HG03039 (cell line): ENCODE measurements at regions not wholly inside any gene's neighbourhood (a gene's known extent, or its start where the extent isn't known, plus 50 kb on each side); places are given as distances from the start of the nearest gene placed in this dataset.
A peak's percentile ranks its signal among the peaks of the same experiment; 100 is the strongest.

Source experiments
- ATAC-seq: cut with Tn5 transposase; IDR thresholded peaks from one replicate; pipeline ENCODE4 v1.9.1; 2021; ENCODE audit warnings: mild to moderate bottlenecking, moderate library complexity; ENCODE audit not compliant: unreplicated experiment

DNA sequence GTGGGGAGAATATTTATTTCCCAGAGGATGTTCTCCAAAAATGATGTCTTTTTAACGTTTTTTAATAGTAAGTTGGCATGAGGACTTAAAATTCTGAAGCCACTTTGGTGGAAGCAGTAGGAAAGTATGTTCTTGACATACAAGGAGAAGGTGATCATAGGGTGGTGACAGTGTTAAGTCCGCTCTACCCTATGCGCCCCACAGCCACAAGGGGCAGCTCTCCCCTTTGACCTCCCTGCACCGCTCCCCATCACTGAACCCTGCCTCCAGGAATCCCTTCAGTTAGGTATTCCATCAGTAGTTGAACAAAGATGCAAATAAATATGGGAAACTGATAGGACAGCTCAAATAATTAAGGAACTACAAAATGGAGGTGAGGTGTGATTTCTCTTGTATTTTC lies 111.4 kb downstream of the PLEKHG1 start:
- ATAC-seq, result no peak

DNA sequence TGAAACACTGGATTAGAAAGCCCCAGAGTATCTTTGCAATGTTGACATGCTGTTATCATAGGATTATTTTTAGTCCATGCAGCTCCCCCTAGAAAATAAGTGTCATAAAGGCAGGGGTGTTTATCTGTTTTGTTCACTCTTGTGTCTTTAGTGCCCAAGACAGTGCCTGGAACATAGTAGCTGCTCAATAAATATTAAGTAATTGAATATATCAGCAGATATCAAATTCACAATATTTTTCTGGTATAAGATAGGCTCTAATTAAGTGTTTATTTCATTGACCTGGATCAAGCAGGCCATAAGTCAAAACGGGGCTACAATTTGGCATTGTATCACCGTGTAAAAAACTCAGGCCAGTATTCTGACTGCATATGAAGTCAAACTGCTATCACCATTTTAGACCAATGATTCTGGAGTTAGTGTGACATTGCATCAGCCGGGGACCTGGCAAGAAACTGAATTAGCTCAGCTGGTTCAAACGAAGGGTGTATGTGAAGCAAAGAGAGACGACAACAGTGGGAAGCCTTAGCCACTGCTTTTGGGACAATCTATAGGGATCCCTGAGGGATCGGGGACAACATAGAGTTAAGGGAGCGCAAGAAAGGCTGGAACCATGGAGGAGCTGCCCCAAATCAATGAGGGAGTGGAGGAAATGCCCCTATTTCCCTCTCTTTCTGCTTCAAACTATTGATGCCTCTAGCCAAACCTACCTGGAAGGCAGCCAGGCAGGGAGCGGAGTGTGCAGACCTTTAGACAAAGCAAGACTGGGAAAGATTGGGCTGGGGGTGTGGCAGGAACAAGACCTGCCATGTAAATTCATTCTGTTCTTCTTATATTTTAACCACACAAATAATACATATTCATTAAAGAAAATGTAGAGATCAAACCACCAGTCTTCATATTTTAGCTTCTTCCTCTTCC lies 112.2 kb downstream of the PLEKHG1 start:
- ATAC-seq, result no peak

DNA sequence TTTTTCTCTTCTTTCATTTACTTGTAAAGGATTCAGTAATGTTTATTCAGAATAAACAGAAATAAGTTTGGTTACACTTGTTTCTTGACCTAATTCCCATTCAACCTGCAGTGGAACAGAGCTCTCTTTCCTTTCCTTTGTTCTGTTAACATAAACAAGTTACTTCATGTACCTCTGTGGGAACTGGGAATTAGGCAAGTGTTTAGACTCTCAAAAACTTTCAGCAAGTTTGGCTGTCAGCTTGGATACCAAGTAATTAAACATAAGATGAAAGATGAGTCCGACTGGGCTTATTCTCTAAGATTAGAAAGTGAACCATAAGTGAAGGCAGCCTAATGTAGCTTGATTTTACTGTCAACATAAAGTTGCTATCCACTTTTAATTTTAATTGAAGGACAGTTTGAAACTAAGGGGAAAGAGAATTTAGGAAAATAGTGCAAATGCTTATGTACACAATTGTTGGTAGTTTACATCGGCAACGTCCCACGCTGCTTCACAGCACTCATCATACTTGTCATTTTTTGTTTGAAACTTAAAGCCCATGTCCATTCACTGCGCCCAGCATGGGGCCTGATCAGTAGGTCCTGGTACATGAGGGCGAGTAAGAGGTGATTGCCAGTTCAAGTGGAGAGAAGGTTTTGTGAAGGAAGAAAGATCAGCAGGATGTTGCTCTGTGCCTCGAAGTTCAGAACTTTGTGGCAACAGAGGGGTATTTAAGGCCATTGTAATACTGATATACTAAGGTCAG lies 113.0 kb downstream of the PLEKHG1 start:
- no peak for ATAC-seq

DNA sequence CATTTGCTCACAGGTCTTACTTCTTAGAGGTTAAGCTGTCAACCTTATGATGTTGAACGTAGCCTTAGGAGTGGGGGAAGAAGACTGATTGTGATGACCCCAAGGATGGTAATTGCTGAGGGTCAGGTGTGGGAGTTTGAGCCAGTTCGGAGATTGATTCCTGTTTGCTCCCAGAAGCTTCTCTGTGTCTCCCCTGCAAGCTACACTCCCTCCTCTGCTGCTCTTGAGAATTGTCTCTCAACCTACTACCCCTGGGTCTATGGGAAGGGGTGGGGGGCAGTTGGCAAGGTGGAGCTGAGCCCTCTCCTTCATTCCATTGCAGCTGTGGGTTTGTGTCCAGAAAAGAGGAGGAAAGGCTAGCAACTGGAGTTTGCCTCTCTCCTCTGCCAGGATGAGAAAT lies 113.8 kb downstream of the PLEKHG1 start:
- no peak for ATAC-seq

DNA sequence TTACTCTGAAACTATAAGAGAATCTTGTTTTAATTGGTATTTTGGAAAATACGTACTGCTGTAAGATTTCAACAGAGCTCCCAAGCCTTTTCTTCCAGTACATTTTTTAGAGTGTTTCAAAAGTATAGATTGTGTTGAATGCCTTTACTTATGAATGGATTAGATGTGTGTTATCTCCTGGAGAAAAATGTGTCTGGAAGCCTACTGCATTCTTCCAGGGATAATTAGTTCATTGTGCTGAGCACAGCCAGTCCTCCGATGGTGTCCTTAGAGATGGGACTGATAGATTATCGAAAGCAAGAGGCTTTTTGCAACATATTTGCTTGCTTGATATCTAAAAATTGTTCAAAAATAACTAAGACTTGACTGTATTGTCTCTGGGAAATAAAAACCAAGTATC lies 114.2 kb downstream of the PLEKHG1 start:
- ATAC-seq, result no peak

DNA sequence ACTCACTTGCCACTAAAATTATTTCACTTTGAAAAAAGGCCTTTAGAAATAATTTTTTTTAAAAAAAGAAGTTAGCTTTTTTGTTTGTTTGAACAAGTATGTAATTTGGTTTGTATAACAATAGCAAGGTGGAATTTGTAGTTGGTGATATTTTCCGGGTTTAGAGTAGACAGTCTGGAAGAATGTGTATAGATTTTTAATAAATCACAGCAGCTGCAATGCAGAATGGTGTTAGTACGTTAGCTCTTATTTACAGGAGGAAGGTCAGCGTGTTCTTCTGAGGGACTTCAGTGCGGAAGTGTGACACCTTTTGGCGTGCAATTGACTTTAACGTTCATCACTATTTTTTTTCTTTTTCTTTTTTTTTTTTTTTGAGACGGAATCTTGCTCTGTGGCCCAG lies 115.4 kb downstream of the PLEKHG1 start:
- ATAC-seq, result no peak

DNA sequence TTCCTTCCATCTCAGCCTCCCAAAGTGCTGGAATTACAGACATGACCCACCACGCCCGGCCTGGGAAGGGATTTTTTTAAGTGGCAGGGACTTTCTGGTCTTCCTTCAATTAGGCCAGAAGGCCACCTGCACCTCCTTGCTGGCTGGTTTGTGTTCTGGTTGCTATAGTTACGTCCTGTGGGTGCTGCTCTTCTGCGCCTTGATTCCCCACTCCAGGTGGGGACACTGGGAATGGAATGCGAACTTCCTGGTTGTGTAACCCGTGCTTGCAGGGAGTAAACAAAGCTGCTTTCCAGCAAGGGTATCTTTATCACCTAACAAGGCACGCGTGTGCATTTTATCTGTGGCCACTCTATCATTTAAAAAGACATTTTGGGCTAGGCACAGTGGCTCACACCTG lies 117.7 kb downstream of the PLEKHG1 start:
- ATAC-seq, result no peak

DNA sequence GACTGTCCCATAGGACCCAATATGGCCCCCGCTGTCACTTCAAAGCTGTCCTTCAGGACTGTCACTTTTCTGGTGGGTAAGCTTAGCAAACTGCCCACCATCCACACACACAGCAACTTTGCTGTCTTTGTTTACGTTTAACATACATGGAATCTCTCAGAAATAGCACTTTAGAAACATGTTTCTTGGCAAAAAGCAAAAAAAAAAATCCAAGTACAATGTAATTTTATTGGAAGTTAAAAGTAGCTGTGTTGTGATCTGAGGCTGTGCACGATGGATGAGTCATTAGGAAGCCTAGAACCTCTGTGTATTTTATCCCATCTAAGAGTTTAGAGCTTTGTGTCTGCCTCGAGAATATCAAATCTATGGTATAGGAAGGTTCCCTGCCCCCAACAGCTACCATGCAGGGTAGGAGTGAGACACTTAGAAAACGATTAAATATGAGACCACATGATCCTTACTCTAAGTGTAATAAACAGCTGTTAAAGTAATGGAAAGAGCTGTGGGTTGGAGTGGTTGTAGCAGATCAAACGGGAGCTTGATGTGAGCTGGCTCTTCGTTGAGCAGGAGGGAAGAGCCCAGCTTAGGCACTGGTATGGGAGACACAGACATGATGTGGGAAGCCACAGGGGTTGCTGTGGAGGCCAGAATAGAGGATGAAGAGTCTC lies 119.5 kb downstream of the PLEKHG1 start:
- ATAC-seq, result no peak

DNA sequence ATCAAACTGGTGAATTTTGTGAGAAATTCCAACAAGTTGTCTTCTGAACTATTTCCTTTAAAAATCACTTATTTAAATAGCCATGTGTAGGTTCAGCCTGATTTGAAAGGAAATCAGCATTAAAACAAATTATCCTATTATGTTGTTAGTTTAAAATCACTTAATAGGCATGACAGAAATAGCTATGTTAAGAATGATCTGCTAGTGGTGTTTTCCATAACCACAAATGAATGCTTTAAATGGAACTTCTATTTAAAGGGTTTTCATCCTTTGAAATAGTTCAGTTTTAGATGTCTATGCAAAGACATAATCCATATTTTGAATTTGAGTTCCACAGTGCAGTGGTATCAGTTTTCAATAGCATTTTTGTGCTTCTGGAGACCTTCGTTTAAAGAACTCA lies 120.1 kb downstream of the PLEKHG1 start:
- ATAC-seq, result no peak

DNA sequence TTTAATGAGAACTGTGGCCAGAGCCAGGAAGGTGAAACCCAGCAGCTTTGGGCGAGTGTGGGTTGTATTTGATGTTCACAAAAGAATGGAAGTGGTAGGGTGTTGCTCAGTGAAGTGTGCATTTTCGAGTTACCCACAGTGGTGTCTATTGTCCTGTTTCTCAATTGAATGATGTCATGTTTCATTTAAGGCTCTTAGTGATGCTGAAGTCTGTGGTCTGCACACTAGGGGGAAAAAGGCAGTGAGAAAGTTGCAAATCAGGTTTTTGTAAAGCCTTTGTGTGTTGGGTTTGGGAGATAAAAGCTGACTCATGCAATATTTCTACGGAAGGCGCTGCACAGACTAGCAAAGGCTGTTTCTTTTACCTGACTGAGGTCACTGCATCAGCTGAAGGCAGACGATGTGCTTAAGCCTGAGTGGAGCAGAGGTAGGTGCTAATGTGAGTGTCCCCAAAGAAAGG lies 121.1 kb downstream of the PLEKHG1 start:
- ATAC-seq, result peak; percentile 99

DNA sequence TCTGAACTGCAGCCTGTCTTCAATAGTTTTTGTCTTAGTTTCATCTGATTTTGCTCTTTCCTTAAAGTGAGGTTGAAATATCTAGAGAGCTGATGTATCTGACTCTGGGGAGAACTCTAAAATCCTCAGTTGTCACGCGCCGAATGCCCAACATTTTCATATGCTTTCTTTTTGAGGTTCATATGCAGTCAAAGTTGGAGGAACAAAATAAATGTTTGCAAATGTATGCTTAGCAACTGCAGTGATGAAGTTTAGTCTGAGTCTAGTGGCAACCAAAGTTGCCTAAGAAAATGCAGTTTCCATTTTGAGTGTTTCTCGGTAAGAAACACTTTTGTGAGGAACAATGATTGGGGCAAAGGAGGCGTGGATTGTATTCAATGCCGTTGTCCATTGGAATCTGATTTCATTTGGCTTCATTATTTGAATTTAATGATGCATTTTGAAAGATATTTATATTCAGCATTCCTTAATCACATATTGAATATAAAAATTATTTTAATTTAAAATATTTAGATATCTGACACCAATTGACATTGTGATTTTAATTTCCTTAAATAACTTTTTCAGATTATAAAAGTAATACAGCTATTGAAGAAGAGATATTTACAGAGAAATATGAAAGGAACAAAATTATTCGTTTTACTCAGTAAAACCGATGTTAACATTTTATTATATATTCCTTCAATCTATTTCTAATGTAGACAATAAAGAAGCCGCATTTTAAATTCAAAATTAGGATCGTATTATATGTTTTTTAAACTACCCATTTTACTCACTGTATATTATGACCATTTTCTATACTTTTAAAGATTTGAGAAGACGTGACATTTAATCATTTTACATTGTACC lies 122.0 kb downstream of the PLEKHG1 start:
- no peak for ATAC-seq

DNA sequence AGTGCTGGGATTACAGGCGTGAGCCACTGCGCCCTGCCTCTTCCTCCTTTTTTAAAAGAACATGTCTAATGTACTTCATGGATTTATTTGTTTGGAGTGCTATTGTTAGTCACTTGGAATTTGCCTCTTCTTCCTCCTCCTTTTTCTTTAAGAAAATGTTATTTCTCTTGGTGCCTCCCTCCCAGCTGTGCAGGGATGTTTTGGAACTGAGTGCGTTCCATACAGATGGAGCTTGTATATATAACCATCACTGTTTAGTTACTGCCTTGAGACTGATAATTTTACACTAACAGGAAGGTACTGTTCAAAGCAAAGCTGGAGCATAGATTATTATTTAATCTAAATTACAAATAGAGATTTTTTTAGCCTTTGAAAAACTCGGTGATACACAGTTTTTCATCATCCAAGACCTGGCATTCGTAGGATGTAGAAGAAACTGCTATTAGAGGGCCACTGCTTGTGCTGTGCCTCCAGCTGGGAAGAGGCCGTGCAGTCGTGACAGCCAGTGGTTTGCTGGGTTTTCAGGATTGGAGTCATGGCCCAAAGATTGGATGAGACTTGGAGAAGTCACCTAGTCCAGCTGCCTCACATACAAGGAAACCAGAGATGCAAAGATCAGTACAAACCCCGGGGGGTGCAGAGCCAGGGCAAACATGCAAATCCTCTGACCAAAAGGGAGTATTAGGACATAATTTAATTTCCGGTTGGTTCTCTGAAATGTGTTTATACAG lies 123.1 kb downstream of the PLEKHG1 start:
- no peak for ATAC-seq

DNA sequence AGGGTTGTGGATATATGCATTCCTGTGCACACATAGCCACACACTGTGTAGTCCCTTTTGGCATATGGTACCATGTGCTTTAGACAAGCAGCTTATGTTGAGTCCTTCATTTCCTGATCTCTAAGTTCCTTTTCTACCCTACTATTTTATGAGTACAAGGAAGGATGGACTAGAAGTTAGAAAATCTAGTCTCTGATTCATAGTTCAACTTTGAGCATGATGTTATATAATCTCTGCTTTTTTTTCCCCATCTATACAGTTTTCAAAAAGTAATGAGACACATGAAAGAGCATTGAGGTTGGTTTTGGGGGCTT lies 123.6 kb downstream of the PLEKHG1 start:
- no peak for ATAC-seq

DNA sequence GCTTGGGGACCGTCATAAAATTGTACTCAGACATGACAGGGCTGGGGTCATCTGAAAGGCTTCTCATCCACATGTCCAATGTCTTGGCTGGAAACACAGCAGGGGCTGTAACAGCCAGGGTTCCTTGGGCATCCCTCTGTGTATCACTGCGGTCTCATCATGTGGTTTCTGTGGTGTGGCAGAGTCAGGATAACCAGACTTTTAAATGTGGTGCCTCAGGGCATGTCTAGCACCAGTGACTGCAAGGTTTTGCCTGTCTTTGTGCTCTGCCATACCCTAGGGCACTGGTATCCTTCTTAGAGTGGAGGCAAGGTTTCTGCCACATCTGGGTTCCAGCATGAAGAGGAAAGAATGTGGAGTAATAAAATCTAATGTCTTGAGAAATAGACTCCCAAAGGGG lies 124.2 kb downstream of the PLEKHG1 start:
- ATAC-seq, result no peak

DNA sequence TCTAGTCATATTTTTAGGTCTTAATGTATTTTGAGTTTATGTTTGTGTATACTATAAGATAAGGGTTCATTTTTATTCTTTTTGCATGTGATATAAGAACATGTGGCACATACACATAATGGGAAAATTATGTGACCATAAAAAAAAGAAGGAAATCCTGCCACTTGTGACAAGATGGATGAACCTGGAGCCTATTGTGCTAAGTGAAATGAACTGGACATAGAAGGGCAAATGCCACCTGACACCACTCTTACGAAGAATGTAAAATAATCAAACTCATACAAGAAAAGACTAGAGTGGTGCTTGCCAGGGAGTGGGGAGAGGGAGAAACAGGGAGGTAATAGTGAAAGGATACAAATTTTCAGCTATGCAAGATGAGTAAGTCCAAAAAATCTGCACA lies 126.1 kb downstream of the PLEKHG1 start:
- no peak for ATAC-seq

DNA sequence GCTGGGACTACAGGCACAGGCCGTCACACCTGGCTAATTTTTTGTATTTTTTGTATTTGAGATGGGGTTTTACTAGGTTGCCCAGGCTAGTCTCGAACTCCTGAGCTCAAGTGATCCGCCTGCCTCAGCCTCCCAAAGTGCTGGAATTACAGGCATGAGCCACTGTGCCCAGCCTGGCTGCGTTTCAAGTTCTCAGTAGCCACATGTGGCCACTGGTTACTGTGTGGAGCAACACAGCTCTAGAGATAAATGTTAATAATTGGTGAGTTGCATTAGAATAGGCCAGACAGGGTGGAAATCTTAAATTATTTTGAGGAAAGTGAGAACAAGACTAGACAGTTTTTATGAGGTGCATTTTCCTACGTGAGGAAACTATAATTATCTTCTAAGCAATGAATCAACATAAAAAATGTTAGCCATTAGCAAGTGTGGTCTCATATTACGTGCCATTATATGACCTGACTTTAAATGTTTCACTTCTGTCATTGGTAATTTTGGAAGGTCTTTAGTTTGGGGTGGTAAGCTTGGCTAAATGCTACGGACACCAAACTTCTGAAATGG lies 129.6 kb downstream of the PLEKHG1 start:
- ATAC-seq, result no peak

DNA sequence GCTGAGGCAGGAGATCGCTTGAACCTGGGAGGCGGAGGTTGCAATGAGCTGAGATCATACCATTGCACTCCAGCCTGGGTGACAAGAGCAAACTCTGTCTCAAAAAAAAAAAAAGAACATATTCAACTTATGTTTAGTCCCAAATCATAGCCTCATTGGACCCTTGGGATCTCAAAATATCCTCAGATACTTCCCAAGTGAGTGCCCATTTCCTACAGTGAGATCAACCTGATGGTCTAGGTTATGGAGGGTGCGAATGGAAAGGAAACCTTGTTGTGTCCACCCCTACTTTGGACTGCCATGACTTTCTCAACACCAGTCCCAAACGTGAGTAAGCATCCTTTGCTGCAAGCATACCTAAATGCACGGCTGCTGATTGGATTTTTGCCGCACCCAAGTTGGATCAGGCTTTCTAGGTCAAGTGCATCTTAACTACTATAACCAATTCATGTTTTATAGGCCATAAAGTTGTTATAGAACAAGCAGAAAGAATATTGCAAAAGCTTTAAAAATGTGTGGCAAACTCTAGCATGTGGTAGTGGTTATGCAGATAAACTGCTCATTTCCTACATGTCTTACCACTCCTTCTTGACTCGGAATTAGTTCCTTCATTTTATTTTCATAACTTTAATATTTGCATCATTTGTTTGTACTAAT lies 131.2 kb downstream of the PLEKHG1 start:
- ATAC-seq, result no peak

DNA sequence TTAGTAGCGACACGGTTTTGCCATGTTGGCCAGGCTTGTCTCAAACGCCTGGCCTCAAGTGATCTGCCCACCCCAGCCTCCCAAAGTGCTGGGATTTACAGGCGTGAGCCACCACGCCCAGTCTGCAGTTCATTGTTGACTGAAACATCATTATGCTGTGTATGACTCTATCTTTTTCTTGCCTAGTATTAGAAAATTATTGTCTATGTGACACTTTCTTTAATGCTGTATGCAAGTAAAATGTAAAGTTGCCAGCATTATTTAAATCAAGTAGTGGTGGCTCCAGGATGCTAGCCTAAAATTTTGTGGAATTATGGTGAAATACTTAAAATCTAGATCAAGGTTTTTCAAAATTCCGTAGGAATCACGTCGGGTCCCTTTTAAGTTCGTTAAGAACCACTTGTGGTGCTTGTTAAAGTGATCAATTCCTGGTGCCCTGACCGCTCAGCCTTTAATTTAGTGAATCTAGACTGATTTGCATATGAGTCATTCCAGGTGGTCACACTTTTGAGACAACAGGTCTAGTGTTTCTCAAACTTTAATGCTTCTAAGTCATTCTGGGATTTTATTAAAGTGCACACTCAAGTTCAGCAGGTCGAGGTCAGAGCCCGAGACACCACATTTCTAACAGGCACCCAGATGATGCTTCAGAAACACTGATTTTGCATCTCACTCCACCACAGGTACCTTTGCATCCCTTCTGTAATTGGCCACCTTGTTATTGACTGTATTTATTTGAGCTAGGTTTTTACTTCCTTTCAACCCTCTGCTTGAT lies 132.6 kb upstream of the MTHFD1L start:
- ATAC-seq, result no peak

DNA sequence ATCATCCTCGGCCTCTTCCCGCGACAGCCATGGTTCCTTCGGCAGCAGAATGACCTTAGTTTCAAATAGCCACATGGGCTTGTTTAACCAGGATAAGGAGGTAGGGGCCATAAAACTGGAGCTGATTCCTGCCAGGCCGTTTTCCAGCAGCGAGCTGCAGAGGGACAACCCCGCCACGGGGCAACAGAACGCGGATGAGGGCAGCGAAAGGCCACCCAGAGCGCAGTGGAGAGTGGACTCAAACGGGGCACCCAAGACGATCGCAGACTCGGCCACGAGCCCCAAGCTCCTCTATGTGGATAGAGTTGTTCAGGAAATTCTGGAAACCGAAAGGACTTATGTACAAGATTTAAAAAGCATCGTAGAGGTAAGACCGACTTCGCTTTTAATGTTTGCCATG lies 131.8 kb upstream of the MTHFD1L start:
- no peak for ATAC-seq
